ENCODE measurements at regions not wholly inside any gene's neighbourhood (a gene's known extent, or its start where the extent isn't known, plus 50 kb on each side); places are given as distances from the start of the nearest gene placed in this dataset.

GRCh38 chr5:1707467-1707866, 92.2 kb downstream of the MRPL36 start:
- DNase-seq = no peak
- H3K4me1 ChIP-seq = no peaks in the 10 kb centered on the region
- peaks cover 0 to 56% (median 10%) of the 10 kb centered on the region in 3 donors for H3K27me3 ChIP-seq
- H3K36me3 ChIP-seq = no peaks in the 10 kb centered on the region
- WGBS, 5 donors = 78 to 91% (median 87%) methylated on average over 5 to 10 of the region's 10 CpGs
- intact Hi-C loops (cut with DNase I; ENCODE audit: low total_unique reads) = no loop called here
- no peak overlapping the region for H3K4me3 ChIP-seq
- TF ChIP-seq EP300 (IDR thresholded peaks at IDR 0.05) (no peak), CTCF (IDR thresholded peaks at IDR 0.05) (no peak), POLR2AphosphoS5 (IDR thresholded peaks at IDR 0.05) (no peak), POLR2A (IDR thresholded peaks at IDR 0.05) (no peak)
- no peak overlapping the region for H3K27ac ChIP-seq
- no peaks in the 10 kb centered on the region for H3K9me3 ChIP-seq

GRCh38 chr5:1706428-1706827, 93.2 kb downstream of the MRPL36 start:
- DNase-seq = no peak
- Histone ChIP-seq H3K9me3 (no peaks in the 10 kb centered on the region), H3K36me3 (no peaks in the 10 kb centered on the region), H3K4me1 (no peaks in the 10 kb centered on the region), H3K27ac (no peak overlapping the region), H3K4me3 (no peak overlapping the region), H3K27me3 (peaks cover 0 to 63% (median 10%) of the 10 kb centered on the region in 3 donors)
- TF ChIP-seq CTCF (IDR thresholded peaks at IDR 0.05) (no peak), POLR2AphosphoS5 (IDR thresholded peaks at IDR 0.05) (no peak), POLR2A (IDR thresholded peaks at IDR 0.05) (no peak), EP300 (IDR thresholded peaks at IDR 0.05) (no peak)
- intact Hi-C loops (cut with DNase I; ENCODE audit: low total_unique reads) = no loop called here
- 82 to 90% (median 89%) methylated on average over 11 of the region's 11 CpGs for WGBS, 5 donors

GRCh38 chr5:1706021-1706420, 93.6 kb downstream of the MRPL36 start:
- intact Hi-C loops (cut with DNase I; ENCODE audit: low total_unique reads) = no loop called here
- Histone ChIP-seq H3K36me3 (no peaks in the 10 kb centered on the region), H3K4me3 (no peak overlapping the region), H3K27me3 (peaks cover 0 to 63% (median 10%) of the 10 kb centered on the region in 3 donors), H3K4me1 (no peaks in the 10 kb centered on the region), H3K9me3 (no peaks in the 10 kb centered on the region), H3K27ac (no peak overlapping the region)
- no peak for TF ChIP-seq POLR2AphosphoS5 (IDR thresholded peaks at IDR 0.05)
- TF ChIP-seq POLR2A (IDR thresholded peaks at IDR 0.05) = no peak
- no peak for TF ChIP-seq CTCF (IDR thresholded peaks at IDR 0.05)
- no peak for TF ChIP-seq EP300 (IDR thresholded peaks at IDR 0.05)
- no peak for DNase-seq
- 86 to 91% (median 87%) methylated on average over 17 of the region's 17 CpGs for WGBS, 5 donors

- H3K4me3 ChIP-seq = no peak overlapping the region
- TF ChIP-seq POLR2AphosphoS5 (IDR thresholded peaks at IDR 0.05) = no peak
- TF ChIP-seq EP300 (IDR thresholded peaks at IDR 0.05) = no peak
- no peak for TF ChIP-seq CTCF (IDR thresholded peaks at IDR 0.05)
- no peak for TF ChIP-seq POLR2A (IDR thresholded peaks at IDR 0.05)
- no peaks in the 10 kb centered on the region for H3K36me3 ChIP-seq
- WGBS, 5 donors = 61 to 77% (median 72%) methylated on average over 7 of the region's 7 CpGs
- no peak for DNase-seq
- intact Hi-C loops (cut with DNase I; ENCODE audit: low total_unique reads) = no loop called here
- no peaks in the 10 kb centered on the region for H3K4me1 ChIP-seq
- no peak overlapping the region for H3K27ac ChIP-seq
- H3K27me3 ChIP-seq = peaks cover 0 to 61% (median 10%) of the 10 kb centered on the region in 3 donors
- no peaks in the 10 kb centered on the region for H3K9me3 ChIP-seq
These were observed 95.0 kb downstream of the MRPL36 start for GRCh38 chr5:1704676-1705075.
